Colonic mucosa (tissue), 4 donors: ENCODE measurements at regions not wholly inside any gene's neighbourhood (a gene's known extent, or its start where the extent isn't known, plus 50 kb on each side); places are given as distances from the start of the nearest gene placed in this dataset.

Experiments
- DNase-seq: peaks from one replicate; pipeline ENCODE4 v3.0.0-alpha.2; 2020
- H3K27ac ChIP-seq: fragments of 200-600 bp; one replicate; pipeline ENCODE4 v1.8.0; 2021
- H3K27me3 ChIP-seq: fragments of 200-600 bp; one replicate; pipeline ENCODE4 v1.8.0; 2021
- H3K36me3 ChIP-seq: fragments of 200-600 bp; one replicate; pipeline ENCODE4 v1.8.0; 2021
- H3K4me1 ChIP-seq: fragments of 200-600 bp; one replicate; pipeline ENCODE4 v1.8.0; 2021; ENCODE audit warnings: mild to moderate bottlenecking
- H3K4me3 ChIP-seq: fragments of 200-600 bp; one replicate; pipeline ENCODE4 v1.8.0; 2021
- H3K9ac ChIP-seq, 2 donors: one replicate each; pipeline ENCODE4 v1.7.0; 2013; ENCODE audit warnings: control low read depth in 2 of 2, low read depth in 2 of 2, low read length in 2 of 2
- H3K9me3 ChIP-seq: fragments of 200-600 bp; one replicate; pipeline ENCODE4 v1.8.0; 2021
- CTCF ChIP-seq: fragments of 200-600 bp; IDR thresholded peaks from one replicate; pipeline ENCODE4 v1.8.0; 2022; ENCODE audit warnings: antibody characterized with exemption, mild to moderate bottlenecking
- intact Hi-C: fragments of 100-400 bp; cut with DNase I; formaldehyde crosslinking; loops from one replicate; pipeline ENCODE4 v1.14.1; 2022
- donor health status: healthy.
- donor health status: DM: no; HTN: no; CAD: no.
- donor health status: DM: no; HTN: no; CAD: no.

DNA sequence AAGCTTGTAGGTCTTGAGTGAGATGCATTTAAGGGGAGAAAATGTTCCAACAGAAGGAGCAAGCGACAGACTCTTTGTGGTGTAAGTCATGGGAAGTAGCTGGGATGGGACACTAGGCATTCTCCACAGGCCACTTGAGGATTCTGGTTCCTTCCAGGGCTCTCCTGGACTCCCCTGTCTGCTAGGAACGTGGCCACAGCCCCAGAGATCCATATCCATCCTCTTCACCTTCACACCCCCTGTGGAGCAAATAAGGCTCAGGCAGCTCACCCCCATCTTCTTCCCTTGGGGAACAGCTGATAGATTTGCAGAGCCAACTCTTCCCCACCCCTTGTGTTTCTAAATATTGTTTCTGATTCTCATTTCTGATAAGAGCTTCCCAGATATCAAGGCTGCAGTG is 482.6 kb upstream of the MKI67 start:
- H3K36me3 ChIP-seq: no peaks in the 10 kb centered on the region
- no peak overlapping the region for H3K4me3 ChIP-seq
- no peaks in the 10 kb centered on the region for H3K27me3 ChIP-seq
- peaks cover 4% of the 10 kb centered on the region for H3K4me1 ChIP-seq
- no peak overlapping the region for H3K9ac ChIP-seq
- intact Hi-C loops: no loop called here
- H3K27ac ChIP-seq: no peak overlapping the region
- no peak for TF ChIP-seq CTCF
- DNase-seq: no peak
- H3K9me3 ChIP-seq: no peaks in the 10 kb centered on the region

DNA sequence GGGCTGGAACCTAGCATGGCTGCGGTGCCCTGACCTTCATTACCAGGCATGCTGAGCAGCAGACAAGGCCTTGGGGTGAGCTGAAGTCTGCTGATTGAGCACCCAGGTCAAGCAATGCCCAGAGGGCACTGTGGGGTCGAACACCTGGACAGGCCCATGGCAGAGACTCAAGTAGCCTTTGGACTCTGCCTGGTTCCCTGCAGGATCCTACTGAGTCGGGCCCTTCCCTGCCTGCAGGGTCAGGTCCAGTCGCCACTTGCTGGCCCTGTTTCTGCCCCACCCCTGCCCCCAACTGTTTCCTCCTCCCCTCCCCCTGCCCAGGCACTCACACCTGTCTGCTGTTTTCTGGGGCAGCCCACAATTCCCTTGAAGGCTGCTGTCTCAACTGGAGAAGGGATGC is 483.2 kb upstream of the MKI67 start:
- DNase-seq: peak; percentile 51
- peaks cover 4% of the 10 kb centered on the region for H3K4me1 ChIP-seq
- intact Hi-C loops: no loop called here

DNA sequence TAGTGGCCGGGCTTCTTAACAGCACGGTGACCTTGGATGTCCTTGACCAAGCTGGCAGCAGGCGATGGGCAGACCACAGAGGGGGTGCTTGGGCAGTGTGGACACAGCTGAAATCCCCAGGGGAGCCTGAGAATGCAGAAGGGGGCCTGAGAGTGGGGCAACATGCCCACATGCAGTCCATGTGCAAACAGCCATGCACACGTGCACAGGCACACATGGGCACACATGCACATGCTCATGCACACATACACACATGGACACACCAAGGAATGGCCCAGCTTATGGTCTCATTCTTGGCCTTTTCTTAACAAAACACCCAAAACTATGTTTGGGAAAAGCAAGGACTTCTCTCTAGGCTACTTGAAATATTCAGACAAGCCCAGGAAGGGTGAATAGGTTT is 483.9 kb upstream of the MKI67 start:
- DNase-seq: no peak
- intact Hi-C loops: no loop called here
- H3K9ac ChIP-seq: no peak overlapping the region
- no peak overlapping the region for H3K4me3 ChIP-seq
- no peak for TF ChIP-seq CTCF
- H3K36me3 ChIP-seq: no peaks in the 10 kb centered on the region
- H3K27ac ChIP-seq: no peak overlapping the region
- H3K4me1 ChIP-seq: peaks cover 4% of the 10 kb centered on the region
- H3K9me3 ChIP-seq: no peaks in the 10 kb centered on the region
- H3K27me3 ChIP-seq: no peaks in the 10 kb centered on the region

More for the DNA sequence above, 483.2 kb upstream of the MKI67 start:
- Histone ChIP-seq H3K9ac (no peak overlapping the region), H3K4me3 (no peak overlapping the region), H3K27ac (no peak overlapping the region), H3K36me3 (no peaks in the 10 kb centered on the region), H3K9me3 (no peaks in the 10 kb centered on the region), H3K27me3 (no peaks in the 10 kb centered on the region)
- TF ChIP-seq CTCF: no peak

- no peaks in the 10 kb centered on the region for H3K36me3 ChIP-seq
- TF ChIP-seq CTCF: no peak
Observed at GRCh38 chr10:128612195-128612594, 486.0 kb upstream of the MKI67 start.

DNA sequence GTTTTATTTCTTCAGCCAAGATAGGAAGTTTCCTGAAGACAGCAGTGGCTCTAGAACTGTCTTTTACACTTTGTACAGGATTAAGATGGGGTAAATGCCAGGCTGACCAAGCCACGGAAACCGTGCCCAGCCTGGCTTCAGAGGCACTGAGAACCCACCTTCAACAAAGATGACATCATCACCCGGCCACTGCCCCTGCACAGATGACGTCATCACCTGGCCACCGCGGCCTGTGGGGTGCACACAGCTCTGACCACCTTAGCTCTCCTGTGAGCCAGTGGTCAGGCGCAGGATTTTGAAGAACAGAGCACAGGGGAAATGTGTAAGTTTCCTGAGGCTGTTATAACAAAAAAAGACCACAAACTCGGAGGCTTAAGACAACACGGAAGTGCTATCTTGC is 486.4 kb upstream of the MKI67 start:
- intact Hi-C loops: no loop called here
- no peak for DNase-seq

More at GRCh38 chr10:128612195-128612594, 486.0 kb upstream of the MKI67 start:
- Histone ChIP-seq H3K27me3 (no peaks in the 10 kb centered on the region), H3K4me3 (no peak overlapping the region), H3K4me1 (peaks cover 4% of the 10 kb centered on the region), H3K9ac (no peak overlapping the region), H3K27ac (no peak overlapping the region), H3K9me3 (no peaks in the 10 kb centered on the region)
- DNase-seq: no peak
- intact Hi-C loops: no loop called here

More for the DNA sequence above, 486.4 kb upstream of the MKI67 start:
- Histone ChIP-seq H3K27me3 (no peaks in the 10 kb centered on the region), H3K27ac (no peak overlapping the region), H3K9me3 (no peaks in the 10 kb centered on the region), H3K4me3 (no peak overlapping the region), H3K36me3 (no peaks in the 10 kb centered on the region), H3K4me1 (peaks cover 4% of the 10 kb centered on the region), H3K9ac (no peak overlapping the region)
- no peak for TF ChIP-seq CTCF
